ENCODE measurements at regions not wholly inside any gene's neighbourhood (a gene's known extent, or its start where the extent isn't known, plus 50 kb on each side); places are given as distances from the start of the nearest gene placed in this dataset.

- intact Hi-C loops (cut with micrococcal nuclease; ENCODE audit: unreplicated experiment) = no loop called here
- ChIA-PET POLR2A (no interaction called here), CTCF (no interaction called here)
- no TSS peak for BruUV-seq (replicated peaks)
- no peak for TF ChIP-seq POLR2AphosphoS5 (IDR thresholded peaks at IDR 0.05; ENCODE audit: low read depth, low read length)
- no peak for TF ChIP-seq CTCF (IDR thresholded peaks at IDR 0.05)
- no peak for TF ChIP-seq REST (IDR thresholded peaks at IDR 0.05; ENCODE audit: insufficient read depth in 1 of 2, low read depth in 2 of 2, low read length in 1 of 2)
- no peaks in the 10 kb centered on the region for H3K27me3 ChIP-seq (ENCODE audit: control insufficient read depth, insufficient read depth, low read length)
- in situ Hi-C loops (cut with HindIII; ENCODE audit: low pct_unique_long_range_greater_than_20kb, low sequenced_read_pairs) = no loop called here
- no peak overlapping the region for H3K27ac ChIP-seq (ENCODE audit: low read length)
- no peaks in the 10 kb centered on the region for H3K36me3 ChIP-seq (ENCODE audit: control insufficient read depth, insufficient read depth, low read length)
- H3K9me3 ChIP-seq (ENCODE audit: control insufficient read depth, insufficient read depth, low read depth, low read length) = no peaks in the 10 kb centered on the region
- no peaks in the 10 kb centered on the region for H3K4me1 ChIP-seq (ENCODE audit: control insufficient read depth, insufficient read depth, low read length)
- ATAC-seq (no peak), DNase-seq (ENCODE audit: low read depth, low spot score) (no peak)
- no peak overlapping the region for H3K4me3 ChIP-seq (ENCODE audit: low read depth in 2 of 2, low read length in 2 of 2)
These were observed 891.4 kb downstream of the NTRK3 start for GRCh38 chr15:87365186-87365585.

GRCh38 chr15:87362531-87362930, 894.0 kb downstream of the NTRK3 start:
- no peaks in the 10 kb centered on the region for H3K27me3 ChIP-seq (ENCODE audit: control insufficient read depth, insufficient read depth, low read length)
- no peaks in the 10 kb centered on the region for H3K9me3 ChIP-seq (ENCODE audit: control insufficient read depth, insufficient read depth, low read depth, low read length)
- BruUV-seq (replicated peaks) = no TSS peak
- ChIA-PET POLR2A (no interaction called here), CTCF (no interaction called here)
- intact Hi-C loops (cut with micrococcal nuclease; ENCODE audit: unreplicated experiment) = no loop called here
- in situ Hi-C loops (cut with HindIII; ENCODE audit: low pct_unique_long_range_greater_than_20kb, low sequenced_read_pairs) = no loop called here
- H3K4me1 ChIP-seq (ENCODE audit: control insufficient read depth, insufficient read depth, low read length) = no peaks in the 10 kb centered on the region
- no peak overlapping the region for H3K27ac ChIP-seq (ENCODE audit: low read length)
- TF ChIP-seq SIN3A (IDR thresholded peaks at IDR 0.05; ENCODE audit: borderline replicate concordance, insufficient read depth, low read depth, low read length) = no peak
- no peak for TF ChIP-seq REST (IDR thresholded peaks at IDR 0.05; ENCODE audit: insufficient read depth in 1 of 2, low read depth in 2 of 2, low read length in 1 of 2)
- no peak for TF ChIP-seq POLR2AphosphoS5 (IDR thresholded peaks at IDR 0.05; ENCODE audit: low read depth, low read length)
- no peak for TF ChIP-seq CTCF (IDR thresholded peaks at IDR 0.05)
- TF ChIP-seq TCF7L2 (IDR thresholded peaks at IDR 0.05; ENCODE audit: low read depth, low read length) = no peak
- H3K4me3 ChIP-seq (ENCODE audit: low read depth in 2 of 2, low read length in 2 of 2) = no peak overlapping the region
- H3K36me3 ChIP-seq (ENCODE audit: control insufficient read depth, insufficient read depth, low read length) = no peaks in the 10 kb centered on the region
- DNase-seq (ENCODE audit: low read depth, low spot score) (no peak), ATAC-seq (no peak)
